ENCODE measurements at regions not wholly inside any gene's neighbourhood (a gene's known extent, or its start where the extent isn't known, plus 50 kb on each side); places are given as distances from the start of the nearest gene placed in this dataset.

DNA sequence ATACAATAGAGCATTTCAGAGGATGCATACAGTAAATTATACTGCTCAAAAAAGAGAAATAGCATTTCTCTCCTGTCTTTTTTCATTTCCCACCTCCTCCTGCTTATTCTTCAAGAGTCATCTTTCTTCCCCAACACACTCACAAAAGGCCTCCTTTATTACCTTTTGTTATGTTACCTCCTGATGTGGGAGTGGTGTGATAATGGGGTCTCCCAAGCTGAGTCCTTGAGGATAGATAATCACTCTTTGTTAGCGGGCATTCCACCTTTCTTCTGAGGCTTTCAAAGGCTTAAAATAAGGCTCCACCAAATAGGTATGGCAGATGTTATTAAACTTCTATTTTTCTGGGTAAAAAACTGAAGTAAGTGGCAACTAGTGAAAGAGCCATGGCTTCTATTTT is 159.8 kb downstream of the CPEB2 start:
- no peak overlapping the region for H3K27ac ChIP-seq
- H3K27me3 ChIP-seq, result no peaks in the 10 kb centered on the region
- intact Hi-C loops (cut with DNase I), result no loop called here
- DNase-seq (no peak), ATAC-seq (no peak)
- H3K36me3 ChIP-seq, result no peaks in the 10 kb centered on the region
- no peaks in the 10 kb centered on the region for H3K9me3 ChIP-seq
- TF ChIP-seq, protein P1, sequence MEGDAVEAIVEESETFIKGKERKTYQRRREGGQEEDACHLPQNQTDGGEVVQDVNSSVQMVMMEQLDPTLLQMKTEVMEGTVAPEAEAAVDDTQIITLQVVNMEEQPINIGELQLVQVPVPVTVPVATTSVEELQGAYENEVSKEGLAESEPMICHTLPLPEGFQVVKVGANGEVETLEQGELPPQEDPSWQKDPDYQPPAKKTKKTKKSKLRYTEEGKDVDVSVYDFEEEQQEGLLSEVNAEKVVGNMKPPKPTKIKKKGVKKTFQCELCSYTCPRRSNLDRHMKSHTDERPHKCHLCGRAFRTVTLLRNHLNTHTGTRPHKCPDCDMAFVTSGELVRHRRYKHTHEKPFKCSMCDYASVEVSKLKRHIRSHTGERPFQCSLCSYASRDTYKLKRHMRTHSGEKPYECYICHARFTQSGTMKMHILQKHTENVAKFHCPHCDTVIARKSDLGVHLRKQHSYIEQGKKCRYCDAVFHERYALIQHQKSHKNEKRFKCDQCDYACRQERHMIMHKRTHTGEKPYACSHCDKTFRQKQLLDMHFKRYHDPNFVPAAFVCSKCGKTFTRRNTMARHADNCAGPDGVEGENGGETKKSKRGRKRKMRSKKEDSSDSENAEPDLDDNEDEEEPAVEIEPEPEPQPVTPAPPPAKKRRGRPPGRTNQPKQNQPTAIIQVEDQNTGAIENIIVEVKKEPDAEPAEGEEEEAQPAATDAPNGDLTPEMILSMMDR (IDR thresholded peaks at IDR 0.05), result no peak
- no peak overlapping the region for H3K4me3 ChIP-seq
- no peaks in the 10 kb centered on the region for H3K4me1 ChIP-seq

DNA sequence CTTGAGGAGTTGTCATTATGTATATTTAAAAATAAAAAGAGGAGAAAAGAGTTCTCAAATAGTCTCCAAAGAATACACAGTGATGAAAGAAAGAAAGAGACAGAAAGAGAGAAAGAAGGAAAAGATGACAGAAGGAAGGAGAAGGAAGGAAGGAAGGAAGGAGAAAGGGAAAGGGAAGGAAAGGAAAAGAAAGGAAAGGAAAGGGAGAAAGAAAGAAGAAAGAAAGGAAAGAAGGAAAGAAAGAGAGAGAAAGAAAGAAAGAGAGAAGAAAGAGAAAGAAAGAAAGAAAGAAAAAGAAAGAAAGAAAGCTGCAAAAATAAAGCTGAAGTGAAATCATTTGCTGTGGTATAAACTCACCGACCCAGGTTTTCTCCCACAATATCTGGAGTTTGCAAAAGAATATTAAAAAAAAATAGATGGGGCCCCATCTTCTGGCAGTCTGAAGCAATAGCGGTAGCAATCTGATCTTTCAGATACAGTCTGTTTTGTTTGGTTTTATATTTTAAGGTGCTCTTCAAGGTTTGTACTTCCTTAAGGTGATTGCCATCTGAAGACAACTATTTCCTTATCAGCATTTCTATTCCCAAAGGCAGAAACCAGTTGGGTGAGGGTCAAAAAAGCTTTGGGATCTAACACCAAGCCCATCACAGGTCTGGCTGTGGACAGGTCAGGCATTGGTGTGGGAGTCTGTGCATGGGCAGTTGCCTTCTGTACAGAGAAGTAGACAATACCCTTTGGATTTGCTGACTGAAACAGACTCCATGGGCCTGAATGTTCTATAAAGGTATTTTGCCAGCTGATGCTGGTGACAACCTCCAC is 160.4 kb downstream of the CPEB2 start:
- intact Hi-C loops (cut with DNase I), result no loop called here

DNA sequence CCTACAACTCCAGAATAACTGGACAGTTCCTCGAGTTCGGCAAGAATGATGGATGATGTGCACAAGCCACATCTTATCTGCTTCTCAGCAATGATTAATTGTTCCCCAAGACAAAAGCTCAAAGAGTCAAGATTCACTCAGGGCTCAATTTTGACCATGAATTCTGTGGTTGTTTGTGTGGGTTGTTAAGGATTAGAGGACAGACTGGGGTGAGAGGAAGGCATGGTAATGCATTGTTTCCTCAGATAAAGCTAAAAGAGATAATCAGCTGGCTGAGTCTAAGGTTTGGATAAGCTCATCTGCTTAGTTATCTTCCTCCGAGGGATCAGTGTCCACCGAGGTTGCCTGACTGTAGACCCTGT is 161.0 kb downstream of the CPEB2 start:
- Histone ChIP-seq H3K27ac (no peak overlapping the region), H3K4me1 (no peaks in the 10 kb centered on the region), H3K36me3 (no peaks in the 10 kb centered on the region), H3K27me3 (no peaks in the 10 kb centered on the region), H3K4me3 (no peak overlapping the region), H3K9me3 (no peaks in the 10 kb centered on the region)
- TF ChIP-seq, protein P1 (IDR thresholded peaks at IDR 0.05), result no peak
- intact Hi-C loops (cut with DNase I), result no loop called here
- no peak for ATAC-seq
- DNase-seq, result no peak

More for the DNA sequence above, 160.4 kb downstream of the CPEB2 start:
- ATAC-seq (peak; percentile 73), DNase-seq (peak in 2 of 4 donors; percentile 14 to 46)
- Histone ChIP-seq H3K36me3 (no peaks in the 10 kb centered on the region), H3K9me3 (no peaks in the 10 kb centered on the region), H3K27ac (no peak overlapping the region), H3K4me1 (no peaks in the 10 kb centered on the region), H3K4me3 (no peak overlapping the region), H3K27me3 (no peaks in the 10 kb centered on the region)
- TF ChIP-seq, protein P1 (IDR thresholded peaks at IDR 0.05), result peak; percentile 25 to 44

DNA sequence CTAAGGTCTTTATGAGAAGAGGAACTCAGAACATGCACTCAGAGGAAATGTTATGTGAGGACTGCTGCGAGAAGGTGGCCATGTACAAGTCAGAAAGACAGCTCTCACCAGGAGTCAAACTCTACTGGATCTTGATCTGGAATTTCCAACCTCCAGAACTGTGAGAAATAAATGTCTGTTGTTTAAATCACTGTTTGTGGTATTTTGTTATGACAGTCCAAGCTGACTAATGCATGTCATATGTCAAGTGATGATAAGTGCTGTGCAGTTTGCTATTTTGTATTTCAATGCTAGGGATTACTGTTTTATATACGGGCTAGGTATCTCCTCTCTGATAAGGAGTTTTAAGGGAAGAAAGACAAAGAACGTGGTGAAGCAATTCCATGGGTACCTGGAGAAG is 162.3 kb downstream of the CPEB2 start:
- intact Hi-C loops (cut with DNase I), result no loop called here
- no peak overlapping the region for H3K4me3 ChIP-seq

DNA sequence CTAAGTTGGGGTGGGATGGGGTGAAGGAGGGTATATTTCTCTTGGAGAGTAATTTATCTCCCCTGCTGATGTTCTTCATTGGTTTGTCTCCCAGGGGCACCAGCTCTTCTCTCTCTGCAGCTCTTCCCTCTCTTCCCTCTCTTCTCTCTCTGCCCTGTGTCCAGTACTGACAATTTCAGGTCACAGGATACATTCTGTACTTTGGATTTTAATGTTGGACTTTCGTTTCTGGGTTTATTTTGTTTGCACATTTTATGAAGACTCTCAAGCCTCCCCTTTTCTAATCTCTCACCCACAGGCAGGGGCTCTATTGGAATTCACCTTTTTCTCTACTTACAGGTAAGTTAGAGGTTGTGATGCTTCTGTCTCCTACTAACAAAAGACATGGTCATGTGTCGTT is 165.5 kb downstream of the CPEB2 start:
- no peak for DNase-seq
- H3K27me3 ChIP-seq, result no peaks in the 10 kb centered on the region
- H3K9me3 ChIP-seq, result peaks cover 0 to 14% of the 10 kb centered on the region in 2 donors
- no peaks in the 10 kb centered on the region for H3K4me1 ChIP-seq
- no peak for ATAC-seq
- no peak overlapping the region for H3K27ac ChIP-seq
- intact Hi-C loops (cut with DNase I), result no loop called here
- TF ChIP-seq, protein P1 (IDR thresholded peaks at IDR 0.05), result no peak
- no peaks in the 10 kb centered on the region for H3K36me3 ChIP-seq
- H3K4me3 ChIP-seq, result no peak overlapping the region

More for the DNA sequence above, 162.3 kb downstream of the CPEB2 start:
- Histone ChIP-seq H3K36me3 (no peaks in the 10 kb centered on the region), H3K4me1 (no peaks in the 10 kb centered on the region), H3K27ac (no peak overlapping the region), H3K27me3 (no peaks in the 10 kb centered on the region), H3K9me3 (no peaks in the 10 kb centered on the region)
- ATAC-seq, result no peak
- TF ChIP-seq, protein P1 (IDR thresholded peaks at IDR 0.05), result no peak
- DNase-seq, result no peak

Data from left lung (tissue), 4 donors.